HG03354 (cell line): ENCODE measurements at regions not wholly inside any gene's neighbourhood (a gene's known extent, or its start where the extent isn't known, plus 50 kb on each side); places are given as distances from the start of the nearest gene placed in this dataset.
"Not testable (repeated sequence)": the region's sequence is repeated elsewhere in the genome, so short reads cannot be mapped to it uniquely, and the experiment has no call there.

Source experiments
- ATAC-seq: cut with Tn5 transposase; IDR thresholded peaks from one replicate; pipeline ENCODE4 v1.9.1; 2021; ENCODE audit warnings: mild to moderate bottlenecking; ENCODE audit not compliant: unreplicated experiment, poor library complexity, severe bottlenecking

GRCh38 chr5:92371171-92371888 lies 988.2 kb upstream of the ARRDC3 start:
- no peak for ATAC-seq

DNA sequence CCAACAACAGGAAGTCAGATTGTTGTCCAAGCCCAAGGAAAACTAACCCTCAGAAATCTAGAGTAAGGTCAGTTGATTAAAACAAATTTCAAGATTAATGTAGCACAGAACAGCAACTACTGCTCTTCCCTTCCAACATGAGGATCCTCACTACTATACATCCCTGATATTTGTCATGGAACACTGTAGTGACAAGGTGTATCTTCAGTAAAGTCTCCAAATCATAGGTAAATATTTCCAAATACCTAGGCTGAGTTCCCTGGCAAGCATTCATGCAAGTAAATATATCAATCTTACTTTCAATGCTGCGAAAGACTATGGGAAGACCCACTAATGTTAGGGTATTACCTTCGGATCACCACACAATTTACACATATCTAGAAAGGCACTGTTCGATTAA lies 986.9 kb upstream of the ARRDC3 start:
- ATAC-seq = no peak

DNA sequence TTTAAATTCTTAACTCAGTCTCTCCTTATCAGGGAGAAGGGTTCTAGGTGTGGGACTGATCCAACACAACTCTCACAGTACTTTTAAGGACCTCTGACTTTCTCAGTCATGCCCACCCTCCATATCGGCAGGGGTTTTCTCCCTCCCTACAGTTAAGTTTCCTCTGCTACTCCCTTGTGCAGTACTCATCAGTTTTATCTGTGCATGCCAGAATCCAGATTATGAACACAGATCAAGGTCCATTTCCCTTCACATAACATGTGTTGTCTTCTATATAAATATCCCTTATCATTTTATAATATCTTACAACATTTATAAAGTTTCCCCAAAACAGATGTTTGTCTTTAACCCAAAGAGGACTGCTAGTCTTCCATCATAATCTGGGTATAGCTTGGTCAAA lies 986.5 kb upstream of the ARRDC3 start:
- ATAC-seq = no peak

DNA sequence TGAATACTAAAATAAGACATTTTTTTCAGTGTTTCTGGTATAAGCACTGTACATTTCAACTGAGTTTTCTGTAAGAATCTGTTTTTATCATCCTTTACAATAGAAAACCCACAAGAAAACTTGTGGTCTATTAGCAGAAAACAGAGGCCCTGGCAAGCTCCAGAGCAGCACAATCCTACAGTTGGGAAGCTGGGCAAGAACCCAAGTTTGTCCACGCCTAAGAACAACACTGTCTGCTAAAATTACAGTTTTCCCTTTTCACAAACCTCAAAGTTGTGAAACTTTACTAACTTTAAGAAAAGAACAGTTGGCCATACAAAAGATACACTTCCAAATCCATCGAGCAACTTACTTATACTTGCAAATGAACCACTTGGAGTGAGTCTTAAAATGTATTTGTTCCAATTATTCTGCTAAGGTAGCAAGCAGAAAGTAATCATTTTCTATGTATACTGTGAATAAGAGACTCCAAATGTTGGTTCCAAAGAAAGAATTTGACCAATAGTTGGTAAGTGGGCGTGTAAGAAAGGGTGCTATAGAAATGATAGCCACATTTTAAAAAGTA lies 982.0 kb upstream of the ARRDC3 start:
- ATAC-seq = no peak

- ATAC-seq = no peak
These were observed 970.3 kb upstream of the ARRDC3 start for GRCh38 chr5:92353107-92354030.

DNA sequence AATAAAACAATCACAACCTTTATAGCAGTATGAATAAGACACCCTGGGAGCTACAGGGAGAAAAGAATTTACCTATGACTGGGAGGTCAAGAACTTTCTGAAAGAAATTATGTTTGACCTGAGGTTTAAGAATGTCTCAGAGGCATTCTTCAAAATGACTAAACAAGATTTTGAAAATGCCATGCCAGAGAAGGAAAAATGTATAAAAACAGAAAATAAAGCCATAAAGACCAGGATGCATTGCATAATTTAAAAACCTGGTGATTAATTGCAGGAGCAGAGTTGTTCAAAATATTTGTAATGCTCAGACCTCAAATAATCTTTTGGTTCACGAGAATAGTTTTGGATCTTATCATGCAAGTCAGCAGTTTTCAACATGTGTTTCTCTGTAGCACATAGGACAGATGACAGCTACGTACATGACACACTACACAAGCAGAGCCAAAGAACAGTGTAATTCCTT lies 954.7 kb upstream of the ARRDC3 start:
- no peak for ATAC-seq

DNA sequence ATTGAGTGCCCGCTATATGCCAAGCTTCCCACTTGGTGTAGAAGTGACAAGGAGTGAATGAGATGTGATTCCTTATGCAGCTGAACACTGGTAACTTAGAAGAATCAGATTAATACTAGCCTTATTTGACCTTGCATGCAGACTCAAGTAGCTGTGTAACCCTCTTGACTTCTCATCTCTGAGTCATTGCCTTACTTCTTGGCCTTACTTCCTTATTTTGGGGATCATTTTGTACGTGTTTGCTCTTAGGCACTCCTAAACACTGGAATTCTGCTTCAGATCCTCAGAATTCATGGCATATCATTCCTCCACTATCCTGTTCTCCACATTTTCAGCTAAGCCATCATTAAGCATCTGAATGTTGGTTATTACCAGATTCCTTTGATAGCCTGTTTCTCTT lies 948.9 kb upstream of the ARRDC3 start:
- no peak for ATAC-seq

DNA sequence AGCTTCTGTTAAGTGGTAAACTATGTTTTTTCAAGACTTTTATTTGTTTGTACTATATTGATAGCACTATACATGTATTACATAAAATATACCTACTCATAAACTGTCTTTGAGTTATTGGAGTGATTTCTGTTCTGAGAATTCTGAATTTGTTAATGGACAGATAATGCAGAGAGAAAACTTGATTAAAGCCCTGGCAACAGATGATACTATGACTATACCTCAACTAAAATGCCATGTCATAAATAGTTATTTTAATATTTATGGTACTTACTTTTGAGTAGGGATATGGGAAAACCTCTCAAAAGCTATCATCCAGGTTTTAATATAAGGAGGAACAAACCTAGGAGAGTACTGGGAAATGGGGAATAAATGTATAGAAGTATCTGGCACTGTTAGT lies 947.2 kb upstream of the ARRDC3 start:
- no peak for ATAC-seq

GRCh38 chr5:92329759-92330158 lies 946.6 kb upstream of the ARRDC3 start:
- no peak for ATAC-seq

- ATAC-seq = no peak
These were observed 945.6 kb upstream of the ARRDC3 start for GRCh38 chr5:92328584-92329259.

DNA sequence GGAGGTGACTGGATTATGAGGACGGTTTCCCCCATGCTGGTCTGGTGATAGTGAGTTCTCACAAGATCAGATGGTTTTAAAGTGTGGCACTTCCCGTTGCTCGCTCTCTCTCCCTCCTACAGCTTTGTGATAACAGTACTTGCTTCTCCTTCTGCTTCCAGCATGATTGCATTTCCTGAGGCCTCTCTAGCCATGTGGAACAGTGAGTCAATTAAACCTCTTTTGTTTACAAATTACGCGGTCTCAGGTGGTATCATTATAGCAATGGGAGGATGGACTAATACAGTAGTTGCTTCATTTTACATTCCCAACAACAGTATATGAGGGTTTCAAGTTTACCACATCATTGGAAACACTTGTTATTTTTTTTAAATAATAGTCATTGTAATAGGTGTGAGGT lies 937.3 kb upstream of the ARRDC3 start:
- no peak for ATAC-seq

GRCh38 chr5:92313385-92313784 lies 930.3 kb upstream of the ARRDC3 start:
- no peak for ATAC-seq

GRCh38 chr5:92309336-92309991 lies 926.3 kb upstream of the ARRDC3 start:
- peak; percentile 58 for ATAC-seq

GRCh38 chr5:92308679-92309078 lies 925.6 kb upstream of the ARRDC3 start:
- ATAC-seq = no peak

GRCh38 chr5:92302356-92302755 lies 919.2 kb upstream of the ARRDC3 start:
- ATAC-seq = not testable (repeated sequence)

- no peak for ATAC-seq
These were observed 900.4 kb upstream of the ARRDC3 start for GRCh38 chr5:92283521-92283920.

DNA sequence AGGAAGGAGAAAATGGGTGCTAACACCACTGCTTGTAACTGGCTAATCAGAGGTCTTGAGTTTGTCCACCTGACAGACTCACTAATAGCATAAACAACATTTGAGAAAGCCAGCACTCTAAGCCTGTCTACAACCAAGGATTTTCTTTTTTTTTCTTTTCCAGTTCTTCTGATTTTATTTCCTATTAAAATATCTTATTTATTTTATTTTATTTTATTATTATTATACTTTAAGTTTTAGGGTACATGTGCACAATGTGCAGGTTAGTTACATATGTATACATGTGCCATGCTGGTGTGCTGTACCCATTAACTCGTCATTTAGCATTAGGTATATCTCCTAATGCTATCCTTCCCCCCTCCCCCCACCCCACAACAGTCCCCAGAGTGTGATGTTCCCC lies 888.6 kb upstream of the ARRDC3 start:
- ATAC-seq = not testable (repeated sequence)

- ATAC-seq = no peak
These were observed 885.2 kb upstream of the ARRDC3 start for GRCh38 chr5:92268343-92268742.

GRCh38 chr5:92267830-92268229 lies 884.7 kb upstream of the ARRDC3 start:
- no peak for ATAC-seq

- ATAC-seq = no peak
These were observed 882.7 kb upstream of the ARRDC3 start for GRCh38 chr5:92265804-92266203.
